ENCODE measurements at regions not wholly inside any gene's neighbourhood (a gene's known extent, or its start where the extent isn't known, plus 50 kb on each side); places are given as distances from the start of the nearest gene placed in this dataset.
"Not testable (repeated sequence)": the region's sequence is repeated elsewhere in the genome, so short reads cannot be mapped to it uniquely, and the experiment has no call there.

- POLR2A ChIA-PET = no interaction called here
- TF ChIP-seq ZC3H11A (IDR thresholded peaks at IDR 0.05) = no peak
- no peak for TF ChIP-seq TFCP2L1 (CRISPR knock-in tag; IDR thresholded peaks at IDR 0.05)
- no peak for TF ChIP-seq PHF8 (IDR thresholded peaks at IDR 0.05; ENCODE audit: borderline replicate concordance, low read depth)
- TF ChIP-seq FOSL2 (IDR thresholded peaks at IDR 0.05) = no peak
- TF ChIP-seq FOSL2 (CRISPR knock-in tag; IDR thresholded peaks at IDR 0.05) = no peak
- no peak for TF ChIP-seq EHMT2 (IDR thresholded peaks at IDR 0.05; ENCODE audit: low read depth)
- no peak for TF ChIP-seq CBX2 (IDR thresholded peaks at IDR 0.05; ENCODE audit: borderline replicate concordance, low read depth)
- TF ChIP-seq SMC3 (IDR thresholded peaks at IDR 0.05) = no peak
- TF ChIP-seq ZSCAN20 (CRISPR knock-in tag; IDR thresholded peaks at IDR 0.05) = no peak
- TF ChIP-seq EHF (CRISPR knock-in tag; IDR thresholded peaks at IDR 0.05) = no peak
- no peak for TF ChIP-seq HOXB13 (CRISPR knock-in tag; IDR thresholded peaks at IDR 0.05; ENCODE audit: low read depth)
- no peak for TF ChIP-seq RARB (CRISPR knock-in tag; IDR thresholded peaks at IDR 0.05)
- TF ChIP-seq JUN (IDR thresholded peaks at IDR 0.05) = no peak
- TF ChIP-seq HEYL (CRISPR knock-in tag; IDR thresholded peaks at IDR 0.05) = no peak
- no peak for TF ChIP-seq JUNB (IDR thresholded peaks at IDR 0.05)
- TF ChIP-seq, protein P1, sequence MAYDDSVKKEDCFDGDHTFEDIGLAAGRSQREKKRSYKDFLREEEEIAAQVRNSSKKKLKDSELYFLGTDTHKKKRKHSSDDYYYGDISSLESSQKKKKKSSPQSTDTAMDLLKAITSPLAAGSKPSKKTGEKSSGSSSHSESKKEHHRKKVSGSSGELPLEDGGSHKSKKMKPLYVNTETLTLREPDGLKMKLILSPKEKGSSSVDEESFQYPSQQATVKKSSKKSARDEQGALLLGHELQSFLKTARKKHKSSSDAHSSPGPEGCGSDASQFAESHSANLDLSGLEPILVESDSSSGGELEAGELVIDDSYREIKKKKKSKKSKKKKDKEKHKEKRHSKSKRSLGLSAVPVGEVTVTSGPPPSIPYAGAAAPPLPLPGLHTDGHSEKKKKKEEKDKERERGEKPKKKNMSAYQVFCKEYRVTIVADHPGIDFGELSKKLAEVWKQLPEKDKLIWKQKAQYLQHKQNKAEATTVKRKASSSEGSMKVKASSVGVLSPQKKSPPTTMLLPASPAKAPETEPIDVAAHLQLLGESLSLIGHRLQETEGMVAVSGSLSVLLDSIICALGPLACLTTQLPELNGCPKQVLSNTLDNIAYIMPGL (CRISPR knock-in tag; IDR thresholded peaks at IDR 0.05; ENCODE audit: borderline replicate concordance) = no peak
- TF ChIP-seq POLR2A (IDR thresholded peaks at IDR 0.05; ENCODE audit: low read length) = no peak
- TF ChIP-seq, protein P2, sequence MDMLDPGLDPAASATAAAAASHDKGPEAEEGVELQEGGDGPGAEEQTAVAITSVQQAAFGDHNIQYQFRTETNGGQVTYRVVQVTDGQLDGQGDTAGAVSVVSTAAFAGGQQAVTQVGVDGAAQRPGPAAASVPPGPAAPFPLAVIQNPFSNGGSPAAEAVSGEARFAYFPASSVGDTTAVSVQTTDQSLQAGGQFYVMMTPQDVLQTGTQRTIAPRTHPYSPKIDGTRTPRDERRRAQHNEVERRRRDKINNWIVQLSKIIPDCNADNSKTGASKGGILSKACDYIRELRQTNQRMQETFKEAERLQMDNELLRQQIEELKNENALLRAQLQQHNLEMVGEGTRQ (IDR thresholded peaks at IDR 0.05) = no peak
- no peak for TF ChIP-seq TP53 (CRISPR knock-in tag; IDR thresholded peaks at IDR 0.05)
- Histone ChIP-seq H3K27ac (no peak overlapping the region), H3K9me3 (0 out of 3 replicates have a peak, but pooled peaks cover 3% of the 10 kb centered on the region), H3K4me3 (no peak overlapping the region), H3K4me1 (no peaks in the 10 kb centered on the region), H3K4me2 (no peak overlapping the region)
- ATAC-seq = no peak
- no peak for DNase-seq (ENCODE audit: low read depth in 1 of 2, low spot score in 1 of 2)
- WGBS (ENCODE audit: missing lambda C conversion rate) = 26% methylated on average over 1 of the region's 1 CpG
- no peak for FAIRE-seq
- CTCF ChIA-PET = no interaction called here
Observed at GRCh38 chr3:104070906-104071305, 1295.8 kb upstream of the ALCAM start.

DNA sequence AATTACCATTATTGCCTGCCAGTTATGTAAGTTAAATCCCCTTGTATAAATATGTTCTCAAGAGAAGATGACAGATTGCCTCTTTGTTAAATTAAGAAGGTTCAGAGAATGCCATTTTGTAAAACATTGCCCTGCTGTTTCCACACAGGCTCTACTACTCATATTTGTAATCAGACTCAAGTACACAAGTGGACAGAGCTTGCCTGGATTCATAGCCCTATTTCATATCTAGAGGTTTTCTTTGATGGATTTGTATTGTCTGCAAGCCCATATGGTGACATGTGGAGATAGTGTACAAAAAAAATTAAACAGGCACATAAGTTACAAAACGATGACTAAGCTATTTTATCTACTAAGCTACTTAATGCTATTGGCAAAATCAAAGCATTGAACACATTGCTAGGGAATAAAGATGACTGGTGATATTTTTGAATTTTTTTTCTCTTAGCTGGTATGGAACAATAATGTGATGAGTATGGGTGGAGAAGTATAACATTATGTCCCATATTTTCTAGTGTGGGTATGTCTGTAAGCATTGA, 1286.6 kb upstream of the ALCAM start:
- DNase-seq (ENCODE audit: low read depth in 1 of 2, low spot score in 1 of 2) = no peak
- TF ChIP-seq SMC3 (IDR thresholded peaks at IDR 0.05) (no peak), MAFK (IDR thresholded peaks at IDR 0.05; ENCODE audit: partially characterized antibody) (peak; percentile 92), EHF (CRISPR knock-in tag; IDR thresholded peaks at IDR 0.05) (no peak), NFE2L2 (conservative IDR thresholded peaks at IDR 0.05; ENCODE audit: low read length) (peak; percentile 40; the same call in 1 of the 2 replicates)
- POLR2A ChIA-PET = no interaction called here
- WGBS (ENCODE audit: missing lambda C conversion rate) = 5% methylated on average over 1 of the region's 1 CpG
- H3K4me1 ChIP-seq = no peaks in the 10 kb centered on the region
- no peak overlapping the region for H3K4me3 ChIP-seq
- ATAC-seq = no peak
- CTCF ChIA-PET = no interaction called here
- FAIRE-seq = no peak
- H3K9me3 ChIP-seq = no peaks in the 10 kb centered on the region
- no peak overlapping the region for H3K27ac ChIP-seq
- no peak overlapping the region for H3K4me2 ChIP-seq

DNA sequence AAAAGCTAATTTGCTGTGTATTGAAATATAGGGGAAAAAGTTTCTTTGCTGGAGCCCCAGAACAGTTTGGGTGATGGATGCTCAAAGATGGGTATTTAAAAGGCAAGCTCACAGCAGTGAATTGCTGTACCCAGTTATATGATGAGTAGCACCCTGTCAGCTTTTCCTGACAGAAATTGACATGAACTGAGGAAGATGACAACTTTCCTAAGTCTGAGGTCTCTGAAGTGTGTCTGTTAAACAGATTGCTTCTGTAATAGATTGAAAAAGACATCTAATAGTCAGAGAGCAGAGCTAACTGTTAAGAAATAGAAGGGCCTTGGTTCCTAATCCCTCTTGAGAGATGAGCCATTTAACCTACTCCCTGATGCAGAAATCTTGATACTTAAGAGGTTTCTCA, 1278.0 kb upstream of the ALCAM start:
- ATAC-seq = no peak
- Histone ChIP-seq H3K27ac (no peak overlapping the region), H3K4me3 (no peak overlapping the region), H3K4me1 (no peaks in the 10 kb centered on the region), H3K9me3 (no peaks in the 10 kb centered on the region), H3K4me2 (no peak overlapping the region)
- no peak for FAIRE-seq
- ChIA-PET POLR2A (interaction anchor here (0.6 kb wide), 1 partner anchor 14 kb away, joined by 3 read pairs; no protein-coding TSS in a partner anchor), CTCF (no interaction called here)
- TF ChIP-seq ZSCAN20 (CRISPR knock-in tag; IDR thresholded peaks at IDR 0.05) (no peak), MYC (IDR thresholded peaks at IDR 0.05; ENCODE audit: borderline replicate concordance, low read length) (no peak), MAZ (IDR thresholded peaks at IDR 0.05; ENCODE audit: borderline replicate concordance, low read depth, low read length) (no peak), HOXB5 (CRISPR knock-in tag; IDR thresholded peaks at IDR 0.05) (no peak), HEYL (CRISPR knock-in tag; IDR thresholded peaks at IDR 0.05) (no peak), CBX2 (IDR thresholded peaks at IDR 0.05; ENCODE audit: borderline replicate concordance, low read depth) (no peak), NFE2L2 (conservative IDR thresholded peaks at IDR 0.05; ENCODE audit: low read length) (no peak), ATOH8 (CRISPR knock-in tag; IDR thresholded peaks at IDR 0.05; ENCODE audit: low read depth) (no peak)
- no peak for DNase-seq (ENCODE audit: low read depth in 1 of 2, low spot score in 1 of 2)

DNA sequence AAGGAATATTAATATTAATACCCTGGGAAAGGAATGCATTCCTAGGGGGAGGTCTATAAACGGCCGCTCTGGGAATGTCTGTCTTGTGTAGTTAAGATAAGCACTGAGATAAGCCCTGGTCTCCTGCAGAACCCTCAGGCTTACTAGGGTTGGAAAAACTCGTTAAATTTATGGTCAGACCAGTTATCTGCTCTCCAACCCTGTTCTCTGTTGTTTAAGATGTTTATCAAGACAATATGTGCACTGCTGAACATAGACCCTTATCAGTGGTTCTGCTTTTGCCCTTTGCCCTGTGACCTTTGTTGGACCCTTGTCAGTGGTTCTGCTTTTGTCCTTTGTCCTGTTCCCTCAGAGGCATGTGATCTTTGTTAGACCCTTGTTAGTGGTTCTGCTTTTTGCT, 1276.7 kb upstream of the ALCAM start:
- FAIRE-seq, H3K4me1 ChIP-seq, ATAC-seq, H3K27ac ChIP-seq, H3K9me3 ChIP-seq, POLR2A ChIA-PET, H3K4me2 ChIP-seq, CTCF ChIA-PET, H3K4me3 ChIP-seq: not testable (repeated sequence)
- DNase-seq (ENCODE audit: low read depth in 1 of 2, low spot score in 1 of 2) = peak in 1 of 2 experiments; percentile 4
- 7% methylated on average over 3 of the region's 3 CpGs for WGBS (ENCODE audit: missing lambda C conversion rate)

Data from A549 (cell line).